Calu3 (cell line): ENCODE measurements at regions not wholly inside any gene's neighbourhood (a gene's known extent, or its start where the extent isn't known, plus 50 kb on each side); places are given as distances from the start of the nearest gene placed in this dataset.

Source experiments
- BruUV-seq: library from RNA; stranded (reverse); fragments of 400-500 nt; replicated peaks from 2 replicates; lab custom pipeline; 2021; lab: Mats Ljungman, UMichigan
- CTCF ChIA-PET: fragments of 300-600 bp; sonication (Branson Sonifier 250); formaldehyde crosslinking; loops from one replicate; lab custom pipeline; 2022; ENCODE audit warnings: antibody characterized with exemption; lab: Charles Lee
- DNase-seq: peaks from one replicate; pipeline ENCODE4 v3.0.0; 2022
- H3K27ac Mint-ChIP-seq: one replicate; pipeline ENCODE4 v1.8.0; 2022; ENCODE audit warnings: mixed read lengths; ENCODE audit not compliant: unreplicated experiment
- H3K27me3 Mint-ChIP-seq: one replicate; pipeline ENCODE4 v1.8.0; 2022; ENCODE audit warnings: mixed read lengths; ENCODE audit not compliant: unreplicated experiment
- H3K36me3 Mint-ChIP-seq: one replicate; pipeline ENCODE4 v1.8.0; 2022; ENCODE audit warnings: mild to moderate bottlenecking, moderate library complexity, mixed read lengths; ENCODE audit not compliant: insufficient read depth, unreplicated experiment
- H3K4me1 Mint-ChIP-seq: one replicate; pipeline ENCODE4 v1.8.0; 2022; ENCODE audit warnings: mild to moderate bottlenecking, low read depth, mixed read lengths; ENCODE audit not compliant: unreplicated experiment
- H3K4me3 Mint-ChIP-seq: one replicate; pipeline ENCODE4 v1.8.0; 2022; ENCODE audit warnings: mild to moderate bottlenecking, low read depth, moderate library complexity, mixed read lengths; ENCODE audit not compliant: unreplicated experiment
- H3K9me3 Mint-ChIP-seq: one replicate; pipeline ENCODE4 v1.8.0; 2022; ENCODE audit warnings: low read depth, mixed read lengths; ENCODE audit not compliant: unreplicated experiment
- CTCF ChIP-seq: fragments of 200-600 bp; IDR thresholded peaks from one replicate; pipeline ENCODE4 v1.8.0; 2022; ENCODE audit warnings: antibody characterized with exemption; ENCODE audit not compliant: unreplicated experiment
- intact Hi-C: fragments of 100-400 bp; cut with micrococcal nuclease; formaldehyde crosslinking; loops from one replicate; pipeline ENCODE4 v1.10.0; 2022; ENCODE audit not compliant: unreplicated experiment

- Mint-ChIP-seq H3K4me3 (no peak overlapping the region), H3K36me3 (no peaks in the 10 kb centered on the region), H3K27ac (no peak overlapping the region), H3K27me3 (no peaks in the 10 kb centered on the region), H3K4me1 (peaks cover 7% of the 10 kb centered on the region), H3K9me3 (no peaks in the 10 kb centered on the region)
- TF ChIP-seq CTCF = no peak
- BruUV-seq = no TSS peak
- no peak for DNase-seq
- intact Hi-C loops = no loop called here
- CTCF ChIA-PET = no interaction called here
These were observed 249.3 kb upstream of the KCND2 start for GRCh38 chr7:120023494-120024167.

DNA sequence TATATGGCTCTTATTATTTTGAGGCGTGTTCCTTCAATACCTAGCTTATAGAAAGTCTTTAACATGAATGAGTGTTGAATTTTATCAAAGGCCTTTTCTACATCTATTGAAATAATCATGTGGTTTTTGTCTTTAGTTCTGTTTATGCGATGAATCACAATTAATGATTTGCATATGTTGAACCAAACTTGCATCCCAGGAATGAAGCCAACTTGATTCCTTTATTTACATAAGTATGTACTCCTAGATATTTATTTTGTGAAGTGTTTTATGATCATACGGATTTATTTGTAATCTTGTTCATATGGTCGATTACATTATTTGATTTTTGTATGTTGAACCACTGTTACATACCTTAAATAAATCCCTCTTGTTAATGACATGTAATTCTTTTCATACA is 244.3 kb upstream of the KCND2 start:
- intact Hi-C loops = no loop called here
- no peak overlapping the region for H3K27ac Mint-ChIP-seq
- H3K36me3 Mint-ChIP-seq = no peaks in the 10 kb centered on the region
- CTCF ChIA-PET = no interaction called here
- no peaks in the 10 kb centered on the region for H3K4me1 Mint-ChIP-seq
- no peak overlapping the region for H3K4me3 Mint-ChIP-seq
- H3K27me3 Mint-ChIP-seq = no peaks in the 10 kb centered on the region
- TF ChIP-seq CTCF = no peak
- DNase-seq = no peak
- BruUV-seq = no TSS peak
- no peaks in the 10 kb centered on the region for H3K9me3 Mint-ChIP-seq

- H3K36me3 Mint-ChIP-seq = no peaks in the 10 kb centered on the region
- TF ChIP-seq CTCF = no peak
- no peaks in the 10 kb centered on the region for H3K9me3 Mint-ChIP-seq
- intact Hi-C loops = no loop called here
- H3K27ac Mint-ChIP-seq = no peak overlapping the region
- H3K4me1 Mint-ChIP-seq = no peaks in the 10 kb centered on the region
- no peak for DNase-seq
- BruUV-seq = no TSS peak
- H3K27me3 Mint-ChIP-seq = no peaks in the 10 kb centered on the region
- H3K4me3 Mint-ChIP-seq = no peak overlapping the region
- CTCF ChIA-PET = no interaction called here
These were observed 242.1 kb upstream of the KCND2 start for GRCh38 chr7:120030876-120031275.

DNA sequence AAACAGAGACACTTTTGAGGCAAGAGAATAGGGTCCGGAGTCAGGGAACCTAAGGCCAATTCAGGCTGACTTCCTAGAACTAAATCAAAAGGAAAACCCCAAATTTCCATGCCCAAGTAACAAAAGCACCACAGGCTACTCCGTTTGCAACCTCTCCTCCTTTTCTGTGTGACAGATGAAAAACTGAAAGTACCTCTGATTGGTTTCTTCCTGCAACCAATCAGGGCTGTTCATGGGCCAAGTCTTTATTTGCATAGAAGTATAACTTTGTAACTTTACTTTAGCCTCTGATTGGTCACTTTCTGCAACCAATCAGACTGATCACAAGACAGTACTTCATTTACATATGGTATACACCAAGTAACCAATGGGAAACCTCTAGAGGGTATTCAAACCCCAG is 239.9 kb upstream of the KCND2 start:
- intact Hi-C loops = no loop called here
- no peak for DNase-seq

More for the DNA sequence above, 239.9 kb upstream of the KCND2 start:
- H3K4me3 Mint-ChIP-seq = no peak overlapping the region
- CTCF ChIA-PET = no interaction called here
- no TSS peak for BruUV-seq
- H3K36me3 Mint-ChIP-seq = no peaks in the 10 kb centered on the region
- no peaks in the 10 kb centered on the region for H3K27me3 Mint-ChIP-seq
- no peak for TF ChIP-seq CTCF
- peaks cover 4% of the 10 kb centered on the region for H3K9me3 Mint-ChIP-seq
- no peaks in the 10 kb centered on the region for H3K4me1 Mint-ChIP-seq
- no peak overlapping the region for H3K27ac Mint-ChIP-seq
